NCI-H1417 (cell line): ENCODE measurements at regions not wholly inside any gene's neighbourhood (a gene's known extent, or its start where the extent isn't known, plus 50 kb on each side); places are given as distances from the start of the nearest gene placed in this dataset.
"Not testable (repeated sequence)": the region's sequence is repeated elsewhere in the genome, so short reads cannot be mapped to it uniquely, and the experiment has no call there.

Experiments used
- DNase-seq, 3 experiments: peaks; one replicate each; lab custom pipeline; 2025; lab: John Stamatoyannopoulos, UW

DNA sequence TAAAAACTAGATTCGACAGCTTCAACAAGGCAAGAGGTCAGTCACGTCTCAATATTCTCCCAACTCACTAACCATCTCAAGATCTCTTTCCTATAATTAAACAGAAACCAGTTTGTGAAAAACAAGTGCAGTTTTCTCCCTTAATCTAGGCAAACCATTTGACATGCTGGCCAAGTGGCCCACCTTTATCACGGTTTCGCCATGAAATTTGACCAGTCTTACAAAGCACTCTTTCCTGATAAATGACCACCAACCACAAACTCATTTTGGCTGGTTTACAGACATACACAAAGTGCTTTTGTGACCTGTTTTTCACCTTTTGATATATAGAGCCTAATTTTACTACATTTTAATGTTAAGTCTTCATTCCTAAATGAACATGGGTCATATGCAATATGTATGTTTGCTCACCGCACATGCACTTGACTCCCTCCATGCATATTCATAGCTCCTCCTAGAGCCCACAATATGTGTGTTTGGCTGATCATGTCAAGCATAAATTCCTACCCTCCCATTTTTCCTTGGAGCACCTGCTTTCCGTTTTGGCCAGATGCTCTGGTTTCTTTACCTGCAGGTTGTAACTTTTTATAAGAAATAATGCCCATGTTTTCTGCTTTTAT is 385.1 kb downstream of the RAD51AP2 start:
- DNase-seq = no peak

DNA sequence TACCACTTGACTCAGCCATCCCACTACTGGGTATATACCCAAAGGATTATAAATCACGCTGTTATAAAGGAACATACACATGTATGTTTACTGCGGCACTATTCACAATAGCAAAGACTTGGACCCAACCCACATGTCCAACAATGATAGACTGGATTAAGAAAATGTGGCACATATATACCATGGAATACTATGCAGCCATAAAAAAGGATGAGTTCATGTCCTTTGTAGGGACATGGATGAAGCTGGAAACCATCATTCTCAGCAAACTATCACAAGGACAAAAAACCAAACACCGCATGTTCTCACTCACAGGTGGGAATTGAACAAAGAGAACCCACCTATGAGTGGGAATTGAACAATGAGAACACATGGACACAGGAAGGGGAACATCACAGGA is 387.6 kb downstream of the RAD51AP2 start:
- not testable (repeated sequence) for DNase-seq

DNA sequence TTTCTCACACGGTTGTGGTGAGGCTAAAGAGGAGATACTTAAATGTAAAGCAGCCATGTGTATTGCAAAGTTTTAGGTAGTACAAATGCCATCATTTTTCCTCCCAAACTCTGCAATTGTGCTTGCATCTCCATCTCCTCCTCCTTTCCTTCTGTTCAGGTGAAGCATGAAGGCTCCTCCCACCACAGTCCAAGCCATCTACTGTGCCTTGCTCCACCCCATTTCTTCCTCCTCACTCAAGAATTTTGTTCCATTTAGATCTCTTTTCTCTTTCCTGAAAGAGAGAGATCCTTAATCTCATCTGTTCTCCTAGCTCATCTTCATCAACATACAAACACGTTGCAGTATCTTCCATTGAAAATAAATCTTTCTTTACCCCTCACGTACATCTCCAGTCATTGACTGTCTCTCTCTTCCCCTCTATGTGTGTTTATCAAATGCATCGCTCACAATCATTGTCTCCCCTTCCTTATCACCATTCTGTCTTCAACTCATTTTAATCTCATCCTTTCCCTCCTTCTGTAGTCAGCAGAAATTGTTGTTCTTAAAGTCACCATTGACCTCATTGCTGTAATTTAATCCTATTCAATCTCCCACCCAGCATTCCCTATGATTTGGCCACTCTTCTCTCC is 392.1 kb downstream of the RAD51AP2 start:
- DNase-seq = no peak

- DNase-seq = no peak
These were observed 393.5 kb downstream of the RAD51AP2 start for GRCh38 chr2:17124575-17125318.

- DNase-seq = no peak
These were observed 395.2 kb downstream of the RAD51AP2 start for GRCh38 chr2:17122887-17123501.

DNA sequence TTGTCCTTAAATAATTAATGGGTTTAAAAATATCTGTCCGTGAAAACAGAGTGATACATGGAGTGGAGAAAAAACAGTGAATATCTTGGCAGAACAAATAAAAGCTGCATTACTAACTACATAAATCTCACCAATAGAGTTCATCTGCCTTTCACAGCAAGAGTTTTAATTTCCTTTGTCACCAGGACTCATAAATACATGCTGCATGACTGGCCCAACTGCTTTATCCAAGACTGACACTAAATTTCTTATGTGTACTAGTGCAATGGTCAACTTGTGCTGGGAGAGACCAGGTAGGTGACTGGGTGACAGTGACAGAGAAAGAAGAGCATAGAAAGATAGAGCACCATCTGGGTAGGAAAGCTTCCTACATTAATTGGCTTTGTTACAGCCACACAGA is 402.8 kb downstream of the RAD51AP2 start:
- no peak for DNase-seq

GRCh38 chr2:17115042-17115441 is 403.2 kb downstream of the RAD51AP2 start:
- no peak for DNase-seq

GRCh38 chr2:17107871-17108270 is 410.4 kb downstream of the RAD51AP2 start:
- DNase-seq = no peak

DNA sequence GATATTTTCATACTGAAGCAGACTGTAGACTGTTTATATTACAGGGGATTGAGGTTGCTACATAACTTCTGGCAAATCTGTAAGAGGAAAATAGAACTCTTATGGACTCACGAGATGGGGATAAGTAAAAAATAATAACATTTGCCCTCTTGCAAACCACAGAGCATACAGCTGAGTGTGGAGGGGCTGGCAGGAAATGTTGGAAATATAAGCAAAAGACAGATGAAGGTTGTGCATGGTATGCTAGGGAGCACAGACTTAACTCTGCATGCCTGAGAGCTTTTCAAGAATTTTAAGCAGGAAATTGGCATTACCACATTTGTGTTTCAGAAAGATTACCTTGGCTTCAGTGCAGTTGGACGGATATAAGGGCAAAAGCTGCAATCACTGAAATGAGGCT is 411.1 kb downstream of the RAD51AP2 start:
- no peak for DNase-seq

DNA sequence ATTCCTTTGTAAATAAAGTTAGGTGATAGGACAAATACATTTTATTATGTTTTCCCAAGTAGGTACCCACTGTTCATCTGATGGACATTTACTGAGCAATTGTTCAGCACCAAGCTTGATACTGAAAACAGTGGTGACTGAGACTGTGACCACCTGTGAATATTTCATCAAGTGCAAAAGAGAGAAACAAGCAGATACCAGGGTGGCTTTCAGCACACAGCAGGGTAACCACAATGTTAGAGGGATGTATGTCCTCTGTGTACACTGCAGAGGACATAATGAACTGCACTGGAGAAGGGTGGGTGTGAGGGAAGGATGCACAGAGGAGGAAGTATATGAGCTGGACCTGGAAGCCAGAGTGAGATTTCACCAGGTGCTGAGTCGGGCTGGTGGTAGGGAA is 411.8 kb downstream of the RAD51AP2 start:
- no peak for DNase-seq

DNA sequence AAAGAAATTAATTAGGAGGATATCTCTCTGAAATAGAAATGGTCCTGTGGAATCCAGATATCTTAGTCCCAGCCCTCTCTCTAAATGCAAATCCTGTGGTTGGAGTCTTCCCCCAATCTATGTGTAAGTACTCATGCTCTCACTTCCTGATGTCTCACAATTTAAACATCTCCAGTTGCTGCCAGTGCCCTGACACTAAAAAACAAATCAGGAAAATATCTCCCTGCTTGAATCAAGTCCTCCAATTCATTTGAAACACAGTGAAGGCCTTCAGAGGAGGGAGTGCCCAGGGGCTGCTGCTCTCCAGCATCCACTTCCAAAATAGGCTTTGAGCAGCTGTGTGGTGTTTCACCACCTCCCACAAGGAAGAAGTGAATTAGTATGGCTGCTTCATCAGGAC is 413.8 kb downstream of the RAD51AP2 start:
- no peak for DNase-seq

DNA sequence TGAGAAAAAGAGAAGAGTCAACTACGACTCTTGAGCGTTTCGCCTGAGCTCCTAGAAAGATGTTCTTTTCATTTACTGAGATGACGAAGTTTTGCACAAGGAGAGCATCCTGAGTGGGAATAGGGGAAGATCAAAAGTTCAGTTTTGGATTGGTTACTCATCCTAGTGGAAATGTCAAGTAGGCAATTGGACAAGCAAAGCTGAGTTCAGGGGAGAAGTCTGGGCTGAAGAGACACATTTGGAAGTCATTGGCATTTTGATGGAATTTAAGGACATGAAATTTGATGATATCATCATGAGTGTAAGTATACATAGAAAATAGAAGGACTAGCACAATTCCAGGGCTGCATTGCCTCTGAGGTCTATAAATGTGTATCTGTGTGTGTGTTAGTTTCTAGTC is 416.6 kb downstream of the RAD51AP2 start:
- no peak for DNase-seq

DNA sequence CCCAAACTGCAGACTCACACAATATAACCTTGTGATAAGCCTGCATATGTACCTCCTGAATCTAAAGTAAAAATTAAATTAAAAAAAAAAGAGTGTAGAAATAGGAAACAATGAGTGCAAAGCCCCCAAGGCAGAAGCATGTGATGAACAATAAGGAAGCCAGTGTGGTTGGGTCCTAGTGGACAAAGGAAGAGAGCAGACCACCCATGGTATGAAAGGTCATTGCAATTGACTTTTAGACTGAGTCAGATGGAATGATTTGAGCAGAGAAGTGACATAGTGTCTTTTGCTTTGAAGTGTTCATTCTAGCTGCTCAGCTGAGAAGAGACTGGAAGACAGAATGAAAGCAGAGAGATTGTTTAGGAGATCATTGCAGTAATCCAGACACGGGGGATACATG is 417.1 kb downstream of the RAD51AP2 start:
- no peak for DNase-seq

DNA sequence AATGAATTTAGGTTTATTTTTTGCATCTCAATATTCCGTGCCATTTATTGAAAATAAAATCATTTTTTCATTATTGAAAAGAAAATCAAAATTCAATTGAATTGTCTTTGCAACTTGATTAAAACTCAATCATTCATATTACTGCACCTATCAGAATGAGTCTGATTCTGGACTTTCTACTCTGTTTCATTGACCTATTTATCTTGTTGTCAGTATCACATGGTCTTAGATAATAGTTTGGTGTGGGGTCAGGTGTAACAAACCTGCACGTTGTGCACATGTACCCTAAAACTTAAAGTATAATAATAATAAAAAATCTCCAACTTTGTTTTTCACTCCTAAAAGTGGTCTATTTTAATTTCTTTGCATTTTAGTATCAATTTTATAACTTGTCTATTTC is 422.9 kb downstream of the RAD51AP2 start:
- no peak for DNase-seq

DNA sequence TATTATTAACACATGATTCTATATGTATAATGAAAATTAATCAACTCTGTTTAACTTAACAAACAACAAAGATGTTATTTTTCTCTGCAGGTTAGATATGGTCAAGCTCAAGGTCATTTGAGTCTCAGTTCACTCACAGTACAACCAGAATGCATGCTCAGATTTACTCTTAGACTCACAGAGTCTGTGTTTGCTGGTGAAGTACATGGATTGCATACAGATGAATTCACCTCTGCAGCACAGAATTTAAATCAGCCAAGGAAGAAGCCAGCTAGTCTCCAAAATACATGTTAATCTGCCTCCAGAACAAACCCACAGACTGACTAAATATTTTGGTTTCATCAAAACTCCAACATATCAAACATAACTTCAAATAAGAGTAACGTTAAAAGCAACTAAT is 424.5 kb downstream of the RAD51AP2 start:
- DNase-seq = no peak

- DNase-seq = no peak
These were observed 421.4 kb upstream of the CYRIA start for GRCh38 chr2:17086990-17087389.

- DNase-seq = no peak
These were observed 420.0 kb upstream of the CYRIA start for GRCh38 chr2:17085546-17086202.

- no peak for DNase-seq
These were observed 419.2 kb upstream of the CYRIA start for GRCh38 chr2:17084877-17085276.

DNA sequence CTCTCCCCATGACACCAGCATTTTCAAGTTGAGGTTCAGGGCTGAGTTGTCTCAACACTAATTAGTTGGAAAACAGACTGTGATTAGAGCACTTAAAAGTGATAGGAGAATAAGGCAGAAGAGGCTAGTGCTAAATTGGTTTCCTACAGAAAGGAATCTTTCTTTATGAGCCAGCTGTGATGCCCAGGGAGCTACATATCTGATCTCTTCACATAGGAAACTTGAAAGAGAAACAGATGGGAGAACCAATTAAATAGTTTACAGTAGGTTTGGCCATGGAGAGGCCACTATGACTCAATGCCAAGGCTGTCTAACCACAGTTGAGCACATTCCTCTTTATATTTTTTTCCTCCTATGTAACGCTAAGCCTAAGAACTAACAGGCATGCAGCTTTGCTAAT is 418.3 kb upstream of the CYRIA start:
- DNase-seq = peak in 1 of 3 experiments; percentile 48

DNA sequence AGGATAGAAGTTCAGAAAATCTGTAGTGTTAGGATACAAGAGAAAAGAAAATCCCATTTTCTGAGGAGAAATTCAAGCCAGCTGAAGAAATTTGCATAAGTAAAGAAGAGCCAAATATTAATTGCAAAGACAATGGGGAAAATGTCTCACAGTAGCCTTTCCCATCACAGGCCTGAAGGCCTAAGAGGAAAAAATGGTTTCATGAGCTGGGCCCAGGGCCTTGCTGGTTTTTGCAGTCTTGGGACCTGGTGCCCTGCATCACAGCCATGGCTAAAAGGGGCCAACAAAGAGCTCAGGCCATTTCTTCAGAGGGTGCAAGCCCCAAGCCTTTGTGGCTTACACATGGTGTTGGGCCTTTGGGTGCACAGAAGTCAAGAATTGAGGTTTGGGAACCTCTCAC is 413.6 kb upstream of the CYRIA start:
- DNase-seq = no peak

DNA sequence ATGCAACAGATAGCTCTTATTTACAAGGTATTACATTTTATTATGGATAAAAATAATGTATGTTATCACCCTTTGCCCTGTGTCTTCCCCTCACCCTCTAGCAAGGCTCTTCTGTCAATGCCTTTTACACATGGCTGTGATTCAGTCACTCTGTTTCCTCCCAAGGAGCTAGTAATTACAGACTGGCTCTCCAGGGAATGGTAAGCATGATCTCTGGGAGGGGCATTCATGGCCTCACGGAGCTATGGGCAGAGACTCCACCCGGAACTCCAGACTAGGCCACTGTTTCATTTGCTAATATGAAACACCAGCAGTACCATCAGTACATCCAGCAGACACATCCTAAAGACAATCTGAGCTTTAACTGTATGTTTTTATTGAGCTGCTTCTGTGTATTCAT is 410.9 kb upstream of the CYRIA start:
- DNase-seq = no peak

GRCh38 chr2:17070711-17071110 is 405.1 kb upstream of the CYRIA start:
- DNase-seq = no peak

DNA sequence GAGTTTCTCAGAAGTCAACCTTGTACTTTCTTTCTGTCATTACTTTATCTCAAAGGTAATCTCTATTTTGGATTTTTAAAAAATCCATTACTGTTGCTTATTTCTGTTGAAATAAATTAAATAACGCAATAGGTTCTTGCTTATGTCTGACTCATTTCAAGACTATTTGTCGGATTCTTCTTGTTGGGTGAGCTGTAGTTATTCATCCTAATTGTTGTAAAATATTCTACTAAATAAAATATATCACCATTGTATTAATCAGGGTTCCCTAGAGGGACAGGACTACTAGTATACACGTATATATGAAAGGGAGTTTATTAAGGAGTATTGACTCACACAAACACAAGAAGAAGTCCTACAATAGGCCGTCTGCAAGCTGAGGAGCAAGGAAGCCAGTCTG is 403.9 kb upstream of the CYRIA start:
- DNase-seq = no peak
